Skeletal muscle cell (primary cell): ENCODE measurements at regions not wholly inside any gene's neighbourhood (a gene's known extent, or its start where the extent isn't known, plus 50 kb on each side); places are given as distances from the start of the nearest gene placed in this dataset.

ENCODE experiments used
- DNase-seq: peaks from one replicate; pipeline ENCODE4 v3.0.0-alpha.2; 2010; ENCODE audit warnings: low read depth
- H3K4me3 ChIP-seq: 2 replicates; pipeline ENCODE4 v1.5.1; 2011; ENCODE audit warnings: low read depth, mild to moderate bottlenecking, control low read depth, low read length, moderate library complexity

DNA sequence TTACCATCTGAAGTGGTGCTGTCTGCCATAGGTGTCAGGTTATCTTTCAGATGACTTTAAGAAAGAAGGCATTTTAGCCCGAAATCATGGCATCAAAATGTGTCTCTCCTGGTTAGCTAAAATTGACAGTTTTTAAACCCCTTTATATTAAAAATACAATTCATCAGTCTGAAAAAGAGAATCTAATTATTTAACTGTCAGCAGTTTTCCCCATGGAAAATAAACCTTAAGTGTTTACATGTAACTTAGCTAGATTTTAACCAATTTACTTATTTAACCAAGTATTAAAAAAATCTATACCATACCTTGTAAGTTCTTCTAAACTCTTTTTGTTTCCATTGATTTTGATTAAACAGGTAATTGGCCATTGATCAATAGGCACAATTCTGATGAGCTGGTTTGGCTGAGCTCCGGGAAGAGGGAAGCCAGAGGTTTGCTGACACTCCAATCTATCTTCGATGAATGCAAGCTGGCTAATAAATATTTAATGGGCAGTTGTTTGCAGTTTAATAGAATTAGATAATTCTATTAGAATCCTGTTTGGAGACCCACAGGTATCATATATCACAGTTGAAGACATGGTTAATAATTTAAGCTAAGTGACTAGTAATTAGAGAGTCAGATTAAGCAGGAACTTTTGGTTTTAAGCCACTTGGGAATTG is 114.0 kb downstream of the MAT2B start:
- no peak overlapping the region for H3K4me3 ChIP-seq
- no peak for DNase-seq

DNA sequence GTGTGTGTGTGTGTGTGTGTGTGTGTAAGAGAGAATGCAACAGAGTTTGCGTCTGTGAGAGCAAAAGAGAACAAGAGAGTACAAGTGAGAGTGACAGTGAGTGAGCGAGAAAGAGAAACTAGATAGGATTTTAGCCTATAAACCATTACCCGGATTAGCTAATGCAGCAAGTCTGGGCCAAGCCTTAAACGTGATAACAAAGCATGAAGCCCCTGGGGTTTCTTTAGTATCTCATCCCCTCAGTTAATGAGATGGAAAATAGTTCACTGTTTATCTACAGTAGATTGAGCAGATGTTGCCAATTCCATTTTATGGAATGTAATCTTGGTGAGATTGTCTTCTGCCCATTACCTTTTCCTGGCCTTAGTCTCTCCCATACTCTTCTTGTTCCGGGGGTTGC is 114.5 kb downstream of the MAT2B start:
- DNase-seq, result no peak
- H3K4me3 ChIP-seq, result no peak overlapping the region

DNA sequence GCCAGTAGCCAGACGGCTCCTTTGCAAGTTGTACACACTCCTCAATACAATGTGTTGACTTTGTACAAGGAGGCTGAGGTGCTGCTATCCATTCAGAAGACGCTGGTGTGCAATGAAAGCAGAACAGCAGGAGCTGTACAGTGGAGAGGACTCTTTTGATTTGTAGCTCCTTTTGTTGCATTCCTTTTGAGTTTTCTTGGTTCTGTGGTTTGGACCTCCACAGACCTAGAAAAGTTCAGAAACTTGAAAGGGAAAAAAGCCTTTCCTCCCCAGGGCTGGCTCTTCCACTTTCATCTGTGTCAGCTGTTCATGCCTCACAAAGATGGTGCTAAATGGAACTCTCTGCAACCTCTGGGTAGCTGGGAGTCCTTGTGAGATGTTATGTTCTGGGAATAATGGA is 117.4 kb downstream of the MAT2B start:
- no peak overlapping the region for H3K4me3 ChIP-seq
- no peak for DNase-seq

DNA sequence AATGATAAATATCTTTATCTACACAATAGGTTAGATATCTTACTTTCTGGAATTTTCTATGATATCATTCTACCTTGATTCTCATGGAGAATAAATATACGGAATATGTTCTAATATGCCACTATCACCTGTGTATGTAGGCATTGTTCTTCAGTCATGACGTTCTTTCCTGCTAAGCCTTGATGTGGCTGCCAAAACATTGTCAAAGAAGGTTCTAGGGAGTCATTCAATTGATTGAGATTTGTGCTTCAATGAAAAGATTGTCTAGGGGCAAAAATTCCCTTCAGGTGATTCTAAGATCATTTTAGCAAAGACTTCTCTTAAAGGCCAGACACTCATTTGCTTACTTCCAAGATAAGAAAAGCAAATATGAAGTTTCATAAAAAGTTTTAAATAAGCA is 118.1 kb downstream of the MAT2B start:
- no peak for DNase-seq

DNA sequence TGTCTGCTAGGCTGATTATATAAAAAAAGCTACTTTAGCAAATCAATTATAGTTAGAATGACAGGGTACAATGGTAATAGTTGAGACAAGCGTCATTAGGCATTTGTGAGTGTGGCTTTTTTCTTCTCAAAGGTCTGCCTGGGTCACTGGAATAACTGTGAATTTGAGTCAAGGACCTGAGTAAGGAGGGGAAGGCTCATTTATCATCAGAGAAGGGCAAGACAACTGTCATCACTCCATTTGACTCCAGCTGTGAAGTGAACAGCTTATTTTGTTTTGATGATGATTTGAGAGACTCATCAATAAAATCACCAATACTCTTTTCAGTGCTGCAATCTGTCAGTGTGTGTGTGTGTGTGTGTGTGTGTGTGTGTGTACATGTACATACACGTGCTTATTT is 118.6 kb downstream of the MAT2B start:
- DNase-seq, result no peak
- no peak overlapping the region for H3K4me3 ChIP-seq

More for the DNA sequence above, 118.1 kb downstream of the MAT2B start:
- H3K4me3 ChIP-seq, result no peak overlapping the region

- no peak overlapping the region for H3K4me3 ChIP-seq
- DNase-seq, result peak; percentile 4
Measured at GRCh38 chr5:163624431-163624830, 119.0 kb downstream of the MAT2B start.

DNA sequence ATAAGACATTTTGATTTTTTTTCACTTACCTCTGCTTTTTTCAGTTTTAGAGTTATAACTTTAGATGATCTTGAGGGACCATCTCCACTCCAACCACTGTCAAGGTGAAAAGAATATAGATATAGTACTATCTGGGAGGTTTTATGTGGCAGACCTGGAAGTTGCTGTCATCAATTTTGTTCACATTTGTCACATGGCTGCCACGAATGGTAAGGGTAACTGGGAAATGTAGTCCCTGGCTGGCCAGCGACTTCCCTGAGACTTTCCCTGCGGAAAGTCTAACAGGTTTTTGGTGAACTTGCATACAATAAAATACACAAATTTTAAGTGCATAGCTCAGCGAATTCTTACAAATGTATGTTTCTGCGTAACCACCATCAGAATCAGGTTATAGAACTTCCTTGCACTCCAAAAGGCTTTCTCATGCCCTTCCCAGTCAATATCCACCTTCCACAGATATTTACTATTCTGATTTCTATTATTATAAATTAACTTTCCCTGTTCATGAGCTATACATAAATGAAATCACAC is 121.5 kb downstream of the MAT2B start:
- H3K4me3 ChIP-seq, result no peak overlapping the region
- no peak for DNase-seq

- no peak overlapping the region for H3K4me3 ChIP-seq
- no peak for DNase-seq
Measured at GRCh38 chr5:163631856-163632255, 126.4 kb downstream of the MAT2B start.

- no peak for DNase-seq
- no peak overlapping the region for H3K4me3 ChIP-seq
Measured at GRCh38 chr5:163633926-163634460, 128.6 kb downstream of the MAT2B start.

DNA sequence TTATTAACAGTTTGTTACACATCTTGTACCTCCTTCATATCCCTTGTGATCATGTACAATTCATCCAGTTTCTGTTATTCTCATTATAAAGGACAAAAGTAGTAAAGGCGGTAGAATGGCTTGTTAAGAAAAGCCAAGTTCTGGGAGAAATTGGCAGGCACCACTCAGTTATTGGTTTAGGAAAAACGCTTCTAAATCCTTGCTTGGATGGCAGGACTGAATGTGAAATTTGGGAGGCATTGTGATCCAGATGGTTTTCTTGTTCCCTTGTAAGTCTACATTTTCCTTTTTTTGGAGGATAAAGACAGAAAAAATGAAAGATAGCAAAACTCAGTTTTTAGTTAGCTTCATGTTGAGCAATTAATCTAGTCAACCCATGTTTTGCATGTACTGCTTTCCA is 130.2 kb downstream of the MAT2B start:
- H3K4me3 ChIP-seq, result no peak overlapping the region
- no peak for DNase-seq

GRCh38 chr5:163642904-163643303 is 137.5 kb downstream of the MAT2B start:
- H3K4me3 ChIP-seq, result no peak overlapping the region
- DNase-seq, result no peak

DNA sequence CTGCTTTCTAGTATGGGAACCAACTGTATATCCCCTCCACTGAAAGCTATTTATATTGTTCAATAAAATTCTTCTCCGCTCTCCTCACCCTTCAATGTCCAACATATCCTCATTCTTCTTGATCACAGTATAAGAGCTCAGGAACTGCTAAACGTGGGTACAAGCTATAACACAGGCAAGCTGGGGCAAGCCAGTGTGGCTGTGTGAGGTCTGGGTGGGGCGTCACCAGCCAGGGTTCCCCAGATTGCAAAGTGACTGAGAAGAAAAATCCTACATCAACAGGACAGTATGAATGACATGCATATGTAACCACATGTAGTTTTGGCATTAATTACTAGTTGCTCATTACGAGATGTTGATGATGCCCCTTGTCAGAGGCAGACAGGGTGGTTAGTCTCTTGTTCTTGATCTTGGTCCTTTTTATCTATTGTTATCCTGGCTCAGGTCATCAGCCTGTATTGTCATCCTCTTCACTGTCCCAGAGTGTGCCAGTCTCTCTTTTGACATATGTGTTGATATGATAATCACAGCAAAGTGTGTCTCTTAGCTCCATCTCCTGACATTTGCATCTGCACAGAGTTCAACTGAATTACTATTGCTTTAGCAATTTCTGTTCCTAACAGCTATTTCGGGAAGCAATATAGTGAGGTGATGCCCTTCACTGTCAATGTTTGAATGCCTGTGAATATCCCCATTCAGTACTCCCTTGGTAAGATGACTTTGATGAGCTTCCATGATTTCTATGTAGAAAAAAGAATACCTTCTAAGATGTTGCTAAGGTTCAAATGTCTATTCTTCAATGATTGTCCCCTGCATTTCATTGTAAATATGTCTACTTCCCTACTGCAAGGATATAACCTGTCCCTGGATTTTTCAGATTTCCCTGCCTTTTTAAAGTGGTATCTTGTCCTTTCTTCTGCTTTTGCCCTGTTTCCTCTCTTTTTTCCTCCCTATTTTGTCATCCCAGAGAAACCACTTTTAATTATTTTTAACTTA is 140.3 kb downstream of the MAT2B start:
- no peak for DNase-seq
- H3K4me3 ChIP-seq, result no peak overlapping the region

DNA sequence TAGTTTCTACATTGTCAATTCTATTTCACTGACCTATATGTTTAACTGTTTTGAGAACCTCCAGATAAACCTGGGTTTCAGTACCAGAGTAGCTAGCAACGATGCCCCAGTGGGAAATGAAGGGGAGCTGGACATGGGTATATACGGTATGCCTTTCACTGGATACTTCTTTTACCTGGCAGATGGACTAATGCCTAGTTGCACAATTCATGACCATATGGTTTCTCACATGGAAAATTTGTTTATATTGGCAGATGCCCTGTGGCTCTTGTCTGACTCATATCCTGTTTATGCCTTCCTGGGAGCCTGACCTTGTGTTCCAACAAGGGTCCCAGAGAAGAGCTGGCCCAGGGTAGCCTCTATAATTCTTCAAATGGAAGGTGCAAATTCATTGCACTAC is 144.1 kb downstream of the MAT2B start:
- peak; percentile 68 for DNase-seq
- H3K4me3 ChIP-seq, result no peak overlapping the region

DNA sequence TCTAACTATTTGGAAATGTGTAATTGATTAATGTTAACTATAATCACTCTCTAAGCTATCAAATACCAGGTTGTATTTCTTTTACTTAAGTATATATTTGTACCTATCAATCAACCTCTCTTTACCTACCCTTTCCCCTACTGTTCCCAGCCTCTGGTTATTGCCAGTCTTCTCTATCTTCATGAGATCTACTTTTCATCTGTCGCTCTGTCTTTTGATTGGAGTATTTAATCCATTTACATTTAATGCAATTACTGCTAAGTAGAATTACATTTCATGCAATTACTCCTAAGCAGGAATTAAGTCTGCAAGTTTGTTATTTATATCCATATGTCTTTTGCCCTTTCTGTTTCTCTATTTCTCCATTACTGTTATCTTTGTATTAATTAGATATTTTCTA is 148.1 kb downstream of the MAT2B start:
- H3K4me3 ChIP-seq, result no peak overlapping the region
- DNase-seq, result no peak

DNA sequence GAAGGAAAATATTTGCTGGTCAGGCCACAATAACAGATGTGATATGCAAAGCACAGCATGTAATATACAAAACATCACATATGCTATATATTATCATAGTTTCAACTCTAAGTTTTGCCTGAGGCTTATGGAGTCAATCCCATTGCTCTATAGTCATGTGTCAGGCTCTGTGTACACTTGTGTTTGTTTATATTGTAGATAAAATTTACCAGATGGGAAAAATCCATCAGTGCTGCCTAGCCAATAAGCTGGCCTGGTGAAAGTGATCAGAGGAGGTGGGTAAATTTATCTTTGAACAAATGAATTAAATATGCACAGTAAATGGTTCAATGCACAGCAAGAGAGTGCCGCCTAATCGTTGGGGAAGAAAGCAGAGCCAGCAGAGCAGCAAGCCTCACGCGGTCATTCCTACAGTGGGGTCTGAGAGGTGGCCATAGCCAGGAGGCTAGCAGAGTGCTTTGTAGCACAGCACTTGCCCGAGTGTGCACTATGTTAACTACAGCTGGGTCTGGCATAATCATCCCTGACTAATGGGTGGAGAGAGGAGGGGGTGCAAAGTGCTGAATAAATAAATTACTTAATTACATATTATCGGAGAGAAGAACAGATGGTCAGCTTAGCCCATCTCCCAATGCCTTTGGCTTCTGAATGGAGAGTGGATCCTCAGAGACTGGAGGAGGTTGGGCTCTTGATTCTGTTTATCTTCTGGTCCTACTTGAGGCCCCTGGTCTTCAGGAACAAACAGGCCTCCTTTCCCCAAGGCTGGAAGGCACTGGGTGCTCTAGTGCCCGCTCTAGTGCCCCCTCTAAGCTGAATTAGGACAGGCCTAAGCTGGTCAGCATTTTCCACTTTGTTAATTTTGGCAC is 153.5 kb downstream of the MAT2B start:
- no peak overlapping the region for H3K4me3 ChIP-seq
- DNase-seq, result no peak

DNA sequence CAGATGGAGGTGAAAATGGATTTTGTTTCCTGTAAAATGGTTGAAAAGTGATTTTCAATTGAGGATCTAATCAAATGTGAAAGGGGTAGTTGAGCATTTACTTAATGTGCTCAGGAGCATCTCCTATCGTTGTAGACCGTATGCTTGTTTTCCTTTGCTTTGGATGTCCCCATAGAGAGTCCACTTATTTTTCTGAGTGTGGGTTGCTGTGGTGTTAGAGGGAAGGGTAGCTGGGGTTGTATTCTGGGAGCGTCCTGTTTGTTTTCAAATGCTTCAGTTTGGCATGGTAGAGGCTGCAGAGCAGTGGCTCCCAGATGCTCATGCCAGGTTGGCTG is 154.1 kb downstream of the MAT2B start:
- no peak for DNase-seq
- no peak overlapping the region for H3K4me3 ChIP-seq

DNA sequence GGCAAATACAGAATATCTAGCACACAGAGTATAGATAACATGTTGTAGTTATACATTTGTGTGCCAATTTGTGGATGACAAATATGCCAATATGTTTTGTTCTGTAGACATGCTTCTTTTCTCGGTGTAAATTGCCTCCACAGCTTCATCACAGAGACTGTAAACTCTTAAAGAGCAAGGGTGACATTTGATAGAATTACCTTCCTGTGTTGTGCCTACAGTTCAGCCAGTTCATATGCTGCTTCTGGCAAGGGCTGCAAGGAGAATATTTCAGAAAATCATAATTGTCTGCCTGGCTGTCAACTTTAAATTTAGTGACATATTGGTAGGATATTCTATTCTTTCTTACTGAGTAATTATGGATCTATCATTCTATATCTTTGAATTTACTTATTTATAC is 155.1 kb downstream of the MAT2B start:
- no peak for DNase-seq
- no peak overlapping the region for H3K4me3 ChIP-seq

DNA sequence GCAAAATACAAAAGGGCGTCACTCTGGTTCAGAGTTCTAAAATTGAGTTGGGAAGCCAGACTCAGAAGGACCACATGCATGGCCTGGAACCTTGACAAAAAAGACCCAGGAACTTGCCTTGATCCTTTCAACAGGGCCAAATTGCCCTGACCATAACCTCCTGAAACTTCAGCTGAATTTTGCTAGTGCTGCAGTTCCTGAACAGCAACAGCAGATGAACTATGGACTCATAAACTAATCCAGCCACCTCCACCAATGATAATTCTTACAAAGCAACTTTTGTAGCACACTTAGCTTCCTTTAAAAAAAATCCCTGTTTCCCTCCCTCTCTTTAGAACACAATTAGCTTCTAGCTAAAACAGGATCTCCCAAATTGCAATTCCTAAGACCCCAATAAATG is 155.9 kb downstream of the MAT2B start:
- DNase-seq, result no peak
- no peak overlapping the region for H3K4me3 ChIP-seq

DNA sequence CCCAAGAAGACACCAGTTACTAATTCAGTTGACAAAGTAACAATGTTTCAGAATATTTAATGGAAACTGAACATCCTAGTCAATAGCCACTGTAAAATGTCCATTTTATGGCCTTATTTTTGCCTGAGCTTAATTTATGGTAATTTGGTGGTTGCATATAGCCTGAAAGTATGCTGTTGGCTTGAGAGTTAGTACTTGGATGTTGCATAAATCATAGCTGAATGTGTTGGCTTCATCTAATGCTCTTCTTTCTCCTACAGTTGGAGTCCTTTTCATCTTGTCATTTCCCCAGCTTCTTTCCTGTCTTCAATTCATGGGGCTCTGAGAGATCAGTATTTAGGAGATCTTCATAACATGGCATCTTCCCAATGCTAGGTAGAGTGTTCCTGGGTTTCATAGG is 164.6 kb downstream of the MAT2B start:
- no peak overlapping the region for H3K4me3 ChIP-seq
- no peak for DNase-seq

GRCh38 chr5:163677092-163677491 is 171.7 kb downstream of the MAT2B start:
- H3K4me3 ChIP-seq, result no peak overlapping the region
- DNase-seq, result no peak
